Omental fat pad (tissue), 3 donors: ENCODE measurements at regions not wholly inside any gene's neighbourhood (a gene's known extent, or its start where the extent isn't known, plus 50 kb on each side); places are given as distances from the start of the nearest gene placed in this dataset.

Source experiments
- ATAC-seq: fragments of 150-250 bp; one replicate; pipeline ENCODE4 v1.9.1; 2016; ENCODE audit warnings: mild to moderate bottlenecking, moderate library complexity; ENCODE audit not compliant: low FRiP score
- DNase-seq: peaks from one replicate; pipeline ENCODE4 v3.0.0-alpha.2; 2019; ENCODE audit warnings: low spot score
- TF ChIP-seq, protein P1 (sequence below), 3 donors: fragments of 450-650 bp; IDR thresholded peaks; one replicate each; pipeline ENCODE4 v1.5.1; 2016 to 2017; ENCODE audit warnings: antibody characterized with exemption in 3 of 3, mild to moderate bottlenecking in 3 of 3, moderate library complexity in 2 of 3

DNA sequence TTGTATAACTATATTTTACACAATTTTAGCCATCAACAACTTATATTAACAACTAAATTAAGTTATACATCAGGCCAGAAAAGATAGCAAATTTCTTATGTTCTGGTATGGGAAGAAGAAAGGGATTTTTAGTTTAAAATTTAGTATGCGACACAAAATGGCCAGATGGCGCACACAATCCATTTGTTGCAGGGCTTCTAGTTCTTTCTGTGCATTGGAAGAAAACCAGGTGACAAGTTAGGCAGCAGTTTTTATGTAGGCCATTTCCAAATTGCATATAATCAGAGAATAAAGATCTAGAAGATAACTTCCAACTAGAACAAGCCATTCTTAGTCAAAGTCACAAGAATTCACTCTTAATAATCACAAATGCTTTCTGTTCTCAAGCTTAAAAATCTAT lies 230.1 kb upstream of the ZNF717 start:
- ATAC-seq (no peak), DNase-seq (no peak)
- TF ChIP-seq, protein P1, sequence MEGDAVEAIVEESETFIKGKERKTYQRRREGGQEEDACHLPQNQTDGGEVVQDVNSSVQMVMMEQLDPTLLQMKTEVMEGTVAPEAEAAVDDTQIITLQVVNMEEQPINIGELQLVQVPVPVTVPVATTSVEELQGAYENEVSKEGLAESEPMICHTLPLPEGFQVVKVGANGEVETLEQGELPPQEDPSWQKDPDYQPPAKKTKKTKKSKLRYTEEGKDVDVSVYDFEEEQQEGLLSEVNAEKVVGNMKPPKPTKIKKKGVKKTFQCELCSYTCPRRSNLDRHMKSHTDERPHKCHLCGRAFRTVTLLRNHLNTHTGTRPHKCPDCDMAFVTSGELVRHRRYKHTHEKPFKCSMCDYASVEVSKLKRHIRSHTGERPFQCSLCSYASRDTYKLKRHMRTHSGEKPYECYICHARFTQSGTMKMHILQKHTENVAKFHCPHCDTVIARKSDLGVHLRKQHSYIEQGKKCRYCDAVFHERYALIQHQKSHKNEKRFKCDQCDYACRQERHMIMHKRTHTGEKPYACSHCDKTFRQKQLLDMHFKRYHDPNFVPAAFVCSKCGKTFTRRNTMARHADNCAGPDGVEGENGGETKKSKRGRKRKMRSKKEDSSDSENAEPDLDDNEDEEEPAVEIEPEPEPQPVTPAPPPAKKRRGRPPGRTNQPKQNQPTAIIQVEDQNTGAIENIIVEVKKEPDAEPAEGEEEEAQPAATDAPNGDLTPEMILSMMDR (IDR thresholded peaks at IDR 0.05), result no peak

DNA sequence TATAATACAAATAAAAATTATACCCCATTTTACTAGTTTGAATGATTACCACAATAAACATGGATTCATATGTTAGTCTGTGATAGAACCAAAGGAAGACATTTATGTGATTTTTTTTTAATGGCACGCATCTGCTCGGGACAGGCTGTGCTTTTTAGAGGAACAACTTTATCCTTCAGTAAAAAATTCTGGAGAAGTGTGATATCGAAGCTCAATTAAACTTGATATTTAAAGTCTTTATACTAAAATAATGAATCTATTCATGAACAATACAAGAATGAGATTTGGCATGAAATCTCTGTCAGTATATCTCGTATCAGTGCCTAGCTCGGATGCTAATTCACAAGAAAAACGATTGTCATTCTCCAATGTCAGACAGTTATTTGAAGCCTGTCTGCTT lies 230.8 kb upstream of the ZNF717 start:
- no peak for ATAC-seq
- no peak for DNase-seq
- TF ChIP-seq, protein P1 (IDR thresholded peaks at IDR 0.05), result no peak

DNA sequence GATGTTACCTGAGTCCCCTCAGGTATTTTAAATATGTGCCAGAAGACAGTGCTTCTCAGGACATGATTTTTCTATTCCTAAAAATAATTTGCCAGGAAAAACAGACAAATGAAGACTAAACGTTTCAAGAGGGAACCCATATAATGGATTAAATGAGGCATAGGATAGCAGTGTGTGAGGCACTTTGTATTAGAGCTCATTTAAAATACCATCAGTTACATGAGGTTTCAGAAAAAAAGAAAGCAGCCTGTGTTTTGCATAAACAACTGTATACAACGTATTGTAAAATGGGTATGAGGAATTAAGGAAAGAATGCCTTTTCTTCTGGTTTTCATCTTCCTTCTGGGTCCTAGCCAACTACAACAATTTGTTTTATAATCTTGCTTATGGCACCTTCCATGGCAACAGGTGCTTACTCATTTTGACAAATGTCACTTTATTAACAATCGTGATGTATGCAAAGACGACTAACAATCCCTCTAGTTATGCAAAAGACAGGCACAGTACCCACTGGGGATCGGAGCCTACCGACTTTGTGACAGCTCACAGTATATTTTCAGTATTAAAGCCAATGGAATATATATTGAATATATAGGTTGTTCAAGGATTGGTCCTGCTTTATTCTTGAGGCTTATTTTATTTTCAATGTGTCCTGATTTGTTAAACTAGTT lies 231.6 kb upstream of the ZNF717 start:
- no peak for DNase-seq
- TF ChIP-seq, protein P1 (IDR thresholded peaks at IDR 0.05), result no peak
- no peak for ATAC-seq

DNA sequence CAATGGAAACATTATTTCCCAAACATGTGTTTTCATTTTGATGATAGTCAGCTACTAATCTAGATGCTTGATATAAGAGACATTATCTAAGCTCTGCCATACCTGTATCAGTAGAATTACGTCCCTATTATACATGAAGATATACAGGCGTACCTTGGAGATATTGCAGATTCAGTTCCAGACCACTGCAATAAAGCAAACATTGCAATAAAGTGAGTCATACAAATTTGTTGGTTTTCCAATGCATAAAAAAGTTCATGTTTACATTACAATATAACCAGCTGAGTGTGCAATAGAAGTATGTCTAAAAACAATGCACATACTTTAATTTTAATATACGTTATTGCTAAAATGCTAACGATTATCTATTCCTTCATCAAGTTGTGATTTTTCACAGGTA lies 236.0 kb upstream of the ZNF717 start:
- no peak for ATAC-seq
- TF ChIP-seq, protein P1 (IDR thresholded peaks at IDR 0.05), result no peak
- no peak for DNase-seq

DNA sequence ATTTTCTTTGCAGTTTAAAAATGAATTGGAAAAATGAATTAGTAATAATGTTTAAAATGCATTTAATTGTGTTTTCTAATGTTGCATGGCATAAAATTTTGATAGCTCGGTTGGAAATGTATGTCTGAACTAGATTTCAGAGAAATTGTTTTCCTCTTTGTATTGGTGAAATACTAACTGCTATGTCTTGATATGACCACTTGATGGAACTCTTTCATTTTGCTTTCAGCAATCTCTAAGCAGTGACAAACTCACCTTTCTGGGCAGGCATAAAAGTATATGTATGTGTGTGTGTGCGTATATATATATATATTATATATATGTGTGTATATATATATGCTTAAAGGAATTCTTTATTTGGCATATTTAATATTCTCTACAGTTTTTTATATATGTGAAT lies 239.3 kb upstream of the ZNF717 start:
- TF ChIP-seq, protein P1 (IDR thresholded peaks at IDR 0.05), result no peak
- DNase-seq (no peak), ATAC-seq (no peak)

DNA sequence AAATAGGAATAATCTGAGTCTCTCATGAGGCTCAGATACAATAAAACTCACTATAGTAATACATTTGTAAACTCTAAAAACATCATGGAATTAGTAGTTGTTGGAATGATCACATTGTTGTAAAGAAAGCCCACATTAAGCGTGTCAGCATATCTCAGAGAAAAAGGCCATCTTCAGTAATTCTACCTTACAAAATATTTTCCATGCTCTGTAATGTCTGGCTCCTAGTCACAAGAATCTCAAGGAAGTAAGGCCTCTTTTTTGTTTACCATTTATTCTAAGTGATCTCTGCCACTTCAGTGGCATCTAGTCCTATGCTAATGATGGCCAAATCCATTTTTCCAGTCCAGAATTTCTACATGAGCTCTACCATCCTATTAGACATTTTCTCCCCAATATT lies 240.2 kb upstream of the ZNF717 start:
- TF ChIP-seq, protein P1 (IDR thresholded peaks at IDR 0.05), result no peak
- ATAC-seq (no peak), DNase-seq (no peak)

DNA sequence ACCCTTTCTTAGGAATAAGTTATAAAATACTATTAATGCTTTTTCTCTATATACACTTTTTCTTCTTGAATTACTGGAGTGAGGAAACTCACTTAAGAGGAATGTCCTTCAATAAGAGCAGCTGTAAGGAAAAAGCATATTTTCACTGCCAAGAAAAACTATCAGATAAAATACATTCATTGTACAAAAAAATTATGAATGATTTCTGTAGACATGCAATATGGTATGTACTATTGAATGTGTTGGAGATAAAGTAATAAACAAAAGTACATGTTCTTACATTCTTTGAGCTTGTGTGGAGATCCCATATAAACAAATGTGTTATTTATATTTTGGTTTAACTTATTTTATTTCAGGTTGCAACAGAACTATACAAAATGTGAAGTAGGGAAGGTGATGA lies 241.0 kb upstream of the ZNF717 start:
- TF ChIP-seq, protein P1 (IDR thresholded peaks at IDR 0.05), result no peak
- ATAC-seq, result no peak
- no peak for DNase-seq
